AG04450 (cell line): ENCODE measurements at regions not wholly inside any gene's neighbourhood (a gene's known extent, or its start where the extent isn't known, plus 50 kb on each side); places are given as distances from the start of the nearest gene placed in this dataset.

Experiments used
- CTCF ChIA-PET: fragments of 300-600, 350-600 bp; formaldehyde crosslinking; extraction: SDS; loops from one replicate; lab custom pipeline; 2022; ENCODE audit warnings: antibody characterized with exemption, inconsistent platforms; lab: Charles Lee
- POLR2A ChIA-PET: fragments of 350-600 bp; formaldehyde crosslinking; extraction: SDS; loops from one replicate; lab custom pipeline; 2021; ENCODE audit warnings: antibody characterized with exemption, inconsistent platforms; lab: Yijun Ruan, JAX
- DNase-seq: peaks from one replicate; pipeline ENCODE4 v3.0.0-alpha.2; 2011; ENCODE audit warnings: low read depth, low spot score
- H3K27ac ChIP-seq: one replicate; pipeline ENCODE4 v1.5.1; 2012; ENCODE audit warnings: low read depth, low read length, control low read depth
- H3K27me3 ChIP-seq: one replicate; pipeline ENCODE4 v1.6.0; 2012; ENCODE audit warnings: low read length; ENCODE audit not compliant: control insufficient read depth, insufficient read depth
- H3K4me3 ChIP-seq: 2 replicates; pipeline ENCODE4 v1.5.1; 2011; ENCODE audit warnings: mild to moderate bottlenecking, low read depth, low read length, control low read depth
- H3K9me3 ChIP-seq: 2 replicates; pipeline ENCODE4 v1.5.1; 2012; ENCODE audit warnings: low read length; ENCODE audit not compliant: control insufficient read depth, insufficient read depth
- CTCF ChIP-seq: IDR thresholded peaks from 2 replicates; pipeline ENCODE4 v1.5.1; 2011; ENCODE audit warnings: low read depth, low read length, control low read depth, inconsistent platforms

GRCh38 chr2:145688156-145688555 is 1168.2 kb upstream of the ZEB2 start:
- CTCF ChIA-PET: no interaction called here
- Histone ChIP-seq H3K4me3 (no peak overlapping the region), H3K27me3 (no peaks in the 10 kb centered on the region), H3K27ac (no peak overlapping the region), H3K9me3 (no peaks in the 10 kb centered on the region)
- POLR2A ChIA-PET: no interaction called here
- no peak for TF ChIP-seq CTCF
- DNase-seq: no peak

- no peak overlapping the region for H3K27ac ChIP-seq
- CTCF ChIA-PET: no interaction called here
- no peaks in the 10 kb centered on the region for H3K9me3 ChIP-seq
- POLR2A ChIA-PET: no interaction called here
- H3K4me3 ChIP-seq: no peak overlapping the region
- no peak for TF ChIP-seq CTCF
- no peaks in the 10 kb centered on the region for H3K27me3 ChIP-seq
- no peak for DNase-seq
Observed at GRCh38 chr2:145687442-145688134, 1167.7 kb upstream of the ZEB2 start.

GRCh38 chr2:145685383-145686050 is 1165.6 kb upstream of the ZEB2 start:
- ChIA-PET POLR2A (no interaction called here), CTCF (no interaction called here)
- Histone ChIP-seq H3K4me3 (no peak overlapping the region), H3K9me3 (no peaks in the 10 kb centered on the region), H3K27ac (no peak overlapping the region), H3K27me3 (no peaks in the 10 kb centered on the region)
- no peak for TF ChIP-seq CTCF
- no peak for DNase-seq

- no peaks in the 10 kb centered on the region for H3K9me3 ChIP-seq
- TF ChIP-seq CTCF: no peak
- ChIA-PET POLR2A (no interaction called here), CTCF (interaction anchor here (0.8 kb wide), 1 partner anchor 9 kb away, joined by 3 read pairs; no protein-coding TSS in a partner anchor)
- no peaks in the 10 kb centered on the region for H3K27me3 ChIP-seq
- H3K4me3 ChIP-seq: no peak overlapping the region
- no peak for DNase-seq
- no peak overlapping the region for H3K27ac ChIP-seq
Observed at GRCh38 chr2:145682546-145683157, 1162.7 kb upstream of the ZEB2 start.

GRCh38 chr2:145680276-145680675 is 1160.4 kb upstream of the ZEB2 start:
- no peak for DNase-seq
- CTCF ChIA-PET: no interaction called here
- no peak for TF ChIP-seq CTCF
- POLR2A ChIA-PET: no interaction called here
- Histone ChIP-seq H3K9me3 (no peaks in the 10 kb centered on the region), H3K27ac (no peak overlapping the region), H3K27me3 (no peaks in the 10 kb centered on the region), H3K4me3 (no peak overlapping the region)
